ENCODE measurements at regions not wholly inside any gene's neighbourhood (a gene's known extent, or its start where the extent isn't known, plus 50 kb on each side); places are given as distances from the start of the nearest gene placed in this dataset.
A peak's percentile ranks its signal among the peaks of the same experiment; 100 is the strongest.

DNA sequence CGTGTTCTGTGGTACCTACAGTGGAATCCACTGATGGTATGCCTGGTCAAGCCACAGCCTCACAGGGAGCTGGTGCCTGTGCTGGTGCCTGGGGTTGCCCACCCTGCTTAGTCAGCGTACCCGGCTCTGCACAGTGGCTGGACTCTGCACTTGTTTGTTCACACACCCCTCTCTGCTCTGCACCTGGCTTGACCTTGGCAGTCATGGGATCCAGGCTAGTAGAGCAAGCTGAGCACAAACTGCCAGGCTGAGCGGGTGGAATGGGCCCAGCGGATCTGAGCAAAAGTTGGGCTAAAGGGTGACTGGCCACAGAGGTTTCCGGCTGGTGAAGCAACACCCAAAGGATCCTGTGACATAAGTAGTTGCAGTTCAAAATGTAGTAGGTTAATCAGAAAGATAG is 163.5 kb downstream of the CDH19 start (continued):
- peak; percentile 90; the same call in 1 of the 2 replicates for TF ChIP-seq AHDC1 (CRISPR knock-in tag; IDR thresholded peaks at IDR 0.05; ENCODE audit: borderline replicate concordance)
- TF ChIP-seq ZFY (CRISPR knock-in tag; IDR thresholded peaks at IDR 0.05) = no peak
- TF ChIP-seq ZBTB7B (CRISPR knock-in tag; IDR thresholded peaks at IDR 0.05) = peak; percentile 91
- no peak for TF ChIP-seq ZNF484 (CRISPR knock-in tag; IDR thresholded peaks at IDR 0.05; ENCODE audit: borderline replicate concordance, low read depth)
- 0 out of 2 replicates have a peak, but pooled peaks have one; percentile 72 for TF ChIP-seq ZNF160 (CRISPR knock-in tag; IDR thresholded peaks at IDR 0.05)
- TF ChIP-seq ZEB1 (IDR thresholded peaks at IDR 0.05; ENCODE audit: insufficient replicate concordance, low read depth) = no peak
- no peak for TF ChIP-seq TRIM24 (CRISPR knock-in tag; IDR thresholded peaks at IDR 0.05)
- no peak for TF ChIP-seq KAT2B (IDR thresholded peaks at IDR 0.05; ENCODE audit: borderline replicate concordance, low read depth, low read length)
- TF ChIP-seq ZFP91 (CRISPR knock-in tag; IDR thresholded peaks at IDR 0.05; ENCODE audit: borderline replicate concordance) = peak; percentile 46; the same call in 1 of the 2 replicates
- 0 out of 2 replicates have a peak, but pooled peaks have one; percentile 28 for TF ChIP-seq ZNF605 (CRISPR knock-in tag; IDR thresholded peaks at IDR 0.05)
- no peak for TF ChIP-seq ZNF841 (CRISPR knock-in tag; IDR thresholded peaks at IDR 0.05; ENCODE audit: borderline replicate concordance)
- no peak for TF ChIP-seq IRX3 (CRISPR knock-in tag; IDR thresholded peaks at IDR 0.05; ENCODE audit: borderline replicate concordance, low read depth)
- TF ChIP-seq LCORL (IDR thresholded peaks at IDR 0.05) = 0 out of 2 replicates have a peak, but pooled peaks have one; percentile 23
- TF ChIP-seq LCORL (CRISPR knock-in tag; IDR thresholded peaks at IDR 0.05) = peak; percentile 77; the same call in 1 of the 2 replicates
- no peak for TF ChIP-seq ZNF124 (CRISPR knock-in tag; IDR thresholded peaks at IDR 0.05)
- no peak for TF ChIP-seq NR2C2 (CRISPR knock-in tag; IDR thresholded peaks at IDR 0.05; ENCODE audit: borderline replicate concordance)
- no peak for TF ChIP-seq ZNF10 (CRISPR knock-in tag; IDR thresholded peaks at IDR 0.05; ENCODE audit: borderline replicate concordance, low read depth)
- TF ChIP-seq KDM2A (CRISPR knock-in tag; IDR thresholded peaks at IDR 0.05; ENCODE audit: borderline replicate concordance, low read depth) = peak; percentile 41; the same call in 1 of the 2 replicates
- 0 out of 2 replicates have a peak, but pooled peaks have one; percentile 21 for TF ChIP-seq NFE2L2 (IDR thresholded peaks at IDR 0.05; ENCODE audit: low read length)
- TF ChIP-seq, protein P1, sequence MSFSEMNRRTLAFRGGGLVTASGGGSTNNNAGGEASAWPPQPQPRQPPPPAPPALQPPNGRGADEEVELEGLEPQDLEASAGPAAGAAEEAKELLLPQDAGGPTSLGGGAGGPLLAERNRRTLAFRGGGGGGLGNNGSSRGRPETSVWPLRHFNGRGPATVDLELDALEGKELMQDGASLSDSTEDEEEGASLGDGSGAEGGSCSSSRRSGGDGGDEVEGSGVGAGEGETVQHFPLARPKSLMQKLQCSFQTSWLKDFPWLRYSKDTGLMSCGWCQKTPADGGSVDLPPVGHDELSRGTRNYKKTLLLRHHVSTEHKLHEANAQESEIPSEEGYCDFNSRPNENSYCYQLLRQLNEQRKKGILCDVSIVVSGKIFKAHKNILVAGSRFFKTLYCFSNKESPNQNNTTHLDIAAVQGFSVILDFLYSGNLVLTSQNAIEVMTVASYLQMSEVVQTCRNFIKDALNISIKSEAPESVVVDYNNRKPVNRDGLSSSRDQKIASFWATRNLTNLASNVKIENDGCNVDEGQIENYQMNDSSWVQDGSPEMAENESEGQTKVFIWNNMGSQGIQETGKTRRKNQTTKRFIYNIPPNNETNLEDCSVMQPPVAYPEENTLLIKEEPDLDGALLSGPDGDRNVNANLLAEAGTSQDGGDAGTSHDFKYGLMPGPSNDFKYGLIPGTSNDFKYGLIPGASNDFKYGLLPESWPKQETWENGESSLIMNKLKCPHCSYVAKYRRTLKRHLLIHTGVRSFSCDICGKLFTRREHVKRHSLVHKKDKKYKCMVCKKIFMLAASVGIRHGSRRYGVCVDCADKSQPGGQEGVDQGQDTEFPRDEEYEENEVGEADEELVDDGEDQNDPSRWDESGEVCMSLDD (CRISPR knock-in tag; IDR thresholded peaks at IDR 0.05; ENCODE audit: borderline replicate concordance) = no peak
- peak; percentile 21; the same call in 1 of the 2 replicates for TF ChIP-seq BORCS8-MEF2B (CRISPR knock-in tag; IDR thresholded peaks at IDR 0.05)
